ENCODE measurements at regions not wholly inside any gene's neighbourhood (a gene's known extent, or its start where the extent isn't known, plus 50 kb on each side); places are given as distances from the start of the nearest gene placed in this dataset.
A peak's percentile ranks its signal among the peaks of the same experiment; 100 is the strongest.

- no peak for TF ChIP-seq ZNF462 (CRISPR knock-in tag; IDR thresholded peaks at IDR 0.05)
- no peak for TF ChIP-seq ZNF114 (CRISPR knock-in tag; IDR thresholded peaks at IDR 0.05)
- no peak for TF ChIP-seq CTCF (conservative IDR thresholded peaks at IDR 0.05; ENCODE audit: low read depth in 2 of 2)
- TF ChIP-seq ETS1 (IDR thresholded peaks at IDR 0.05): no peak
- no peak for TF ChIP-seq POLR2AphosphoS5 (IDR thresholded peaks at IDR 0.05; ENCODE audit: low read depth)
These were observed 168.3 kb downstream of the BRD1 start (continued) for GRCh38 chr22:49659281-49659923.

- peaks cover 33% of the 10 kb centered on the region for H3K4me1 Mint-ChIP-seq
- DNase-seq (ENCODE audit: low spot score): no peak
- Histone ChIP-seq H2AFZ (no peak overlapping the region), H3K9me2 (ENCODE audit: insufficient read depth) (no peaks in the 10 kb centered on the region), H3K4me1 (ENCODE audit: insufficient read depth) (no peaks in the 10 kb centered on the region), H4K20me1 (replicated peaks; ENCODE audit: insufficient read depth) (no peaks in the 10 kb centered on the region), H3K27ac (ENCODE audit: low read depth) (no peak overlapping the region), H3K27me3 (ENCODE audit: insufficient read depth) (no peaks in the 10 kb centered on the region), H3K4me2 (no peak overlapping the region), H3K79me2 (replicated peaks; ENCODE audit: insufficient read depth) (no peaks in the 10 kb centered on the region), H3F3A (replicated peaks; ENCODE audit: low read depth) (no peaks in the 10 kb centered on the region), H3K4me3 (no peak overlapping the region), H3K36me3 (ENCODE audit: insufficient read depth) (no peaks in the 10 kb centered on the region)
- peak overlapping the region; percentile 30; the same call in 1 of the 2 replicates for H3K27ac Mint-ChIP-seq
- peak; percentile 18; the same call in 1 of the 3 replicates for ATAC-seq
- no peak overlapping the region for H3K4me3 Mint-ChIP-seq
- peaks cover 10% of the 10 kb centered on the region for H3K27me3 Mint-ChIP-seq (ENCODE audit: insufficient read depth, low read depth, poor library complexity)
- no peaks in the 10 kb centered on the region for H3K9me3 Mint-ChIP-seq
- no peaks in the 10 kb centered on the region for H3K36me3 Mint-ChIP-seq (ENCODE audit: low read depth)
- TF ChIP-seq REST (IDR thresholded peaks at IDR 0.05; ENCODE audit: unreplicated experiment) (no peak), STAT1 (IDR thresholded peaks at IDR 0.05; ENCODE audit: unreplicated experiment) (no peak), NANOG (IDR thresholded peaks at IDR 0.05; ENCODE audit: borderline replicate concordance) (no peak), ZNF331 (CRISPR knock-in tag; IDR thresholded peaks at IDR 0.05; ENCODE audit: low read depth) (no peak), EZH2phosphoT487 (IDR thresholded peaks at IDR 0.05; ENCODE audit: unreplicated experiment) (no peak), JUNB (IDR thresholded peaks at IDR 0.05; ENCODE audit: unreplicated experiment) (no peak), ETS1 (IDR thresholded peaks at IDR 0.05) (no peak), POLR2AphosphoS5 (IDR thresholded peaks at IDR 0.05; ENCODE audit: low read depth) (no peak)
These were observed 168.8 kb downstream of the BRD1 start for GRCh38 chr22:49658902-49659280.

All from GM23338 (cell line).